GM12891 (cell line): ENCODE measurements at regions not wholly inside any gene's neighbourhood (a gene's known extent, or its start where the extent isn't known, plus 50 kb on each side); places are given as distances from the start of the nearest gene placed in this dataset.

Experiments
- DNase-seq: peaks from one replicate; pipeline ENCODE4 v3.0.0; 2011; ENCODE audit warnings: low spot score; ENCODE audit not compliant: insufficient read length
- FAIRE-seq: peaks from 2 replicates; lab custom pipeline; 2011; peaks lifted over from hg19 to GRCh38; lab: Jason Lieb, UNC
- PAX5 ChIP-seq: IDR thresholded peaks from 2 replicates; pipeline ENCODE4 v1.6.1; 2011; ENCODE audit warnings: low read length, moderate library complexity, mild to moderate bottlenecking; ENCODE audit not compliant: insufficient read depth, severe bottlenecking
- POLR2A ChIP-seq: IDR thresholded peaks from 2 replicates; pipeline ENCODE4 v1.6.1; 2011; ENCODE audit warnings: low read depth, low read length, control low read depth
- POLR2AphosphoS5 ChIP-seq: IDR thresholded peaks from 2 replicates; pipeline ENCODE4 v1.6.1; 2011; ENCODE audit warnings: low read depth, low read length, control low read depth
- POU2F2 ChIP-seq: IDR thresholded peaks from 2 replicates; pipeline ENCODE4 v1.6.1; 2011; ENCODE audit warnings: low read depth, mild to moderate bottlenecking, control low read depth, low read length, moderate library complexity
- SPI1 ChIP-seq: IDR thresholded peaks from 2 replicates; pipeline ENCODE4 v1.6.1; 2011; ENCODE audit warnings: low read depth, low read length, control low read depth
- TAF1 ChIP-seq: IDR thresholded peaks from 2 replicates; pipeline ENCODE4 v1.6.1; 2011; ENCODE audit warnings: low read depth, low read length, control low read depth

- TF ChIP-seq POU2F2 (no peak), POLR2A (no peak), SPI1 (no peak), PAX5 (no peak), TAF1 (no peak), POLR2AphosphoS5 (no peak)
- DNase-seq (no peak), FAIRE-seq (no peak)
Measured at GRCh38 chr15:66840615-66841390, 138.8 kb downstream of the SMAD6 start.

GRCh38 chr15:66841953-66842681 is 140.1 kb downstream of the SMAD6 start:
- TF ChIP-seq POLR2AphosphoS5 (no peak), POLR2A (no peak), PAX5 (no peak), TAF1 (no peak), SPI1 (no peak), POU2F2 (no peak)
- no peak for DNase-seq
- no peak for FAIRE-seq

- TF ChIP-seq TAF1 = no peak
- DNase-seq (no peak), FAIRE-seq (no peak)
Measured at GRCh38 chr15:66842710-66843441, 140.8 kb downstream of the SMAD6 start.

GRCh38 chr15:66843581-66843980 is 141.5 kb downstream of the SMAD6 start:
- DNase-seq = no peak
- no peak for FAIRE-seq
- TF ChIP-seq SPI1 = no peak
- no peak for TF ChIP-seq POLR2AphosphoS5
- TF ChIP-seq POU2F2 = no peak
- TF ChIP-seq POLR2A = no peak
- TF ChIP-seq TAF1 = no peak
- TF ChIP-seq PAX5 = no peak

- TF ChIP-seq TAF1 = no peak
- no peak for TF ChIP-seq POU2F2
- TF ChIP-seq POLR2A = no peak
- no peak for TF ChIP-seq POLR2AphosphoS5
- TF ChIP-seq PAX5 = no peak
- TF ChIP-seq SPI1 = no peak
- DNase-seq = no peak
- no peak for FAIRE-seq
Measured at GRCh38 chr15:66844041-66844746, 142.2 kb downstream of the SMAD6 start.

- no peak for FAIRE-seq
- TF ChIP-seq SPI1 = no peak
- DNase-seq = no peak
Measured at GRCh38 chr15:66844747-66845145, 142.7 kb downstream of the SMAD6 start.

- FAIRE-seq = no peak
- DNase-seq = no peak
- TF ChIP-seq POLR2A (no peak), POU2F2 (no peak), SPI1 (no peak), PAX5 (no peak)
Measured at GRCh38 chr15:66845266-66845785, 143.3 kb downstream of the SMAD6 start.

GRCh38 chr15:66846031-66846430 is 144.0 kb downstream of the SMAD6 start:
- TF ChIP-seq TAF1 = no peak
- no peak for TF ChIP-seq PAX5
- TF ChIP-seq POU2F2 = no peak
- TF ChIP-seq POLR2AphosphoS5 = no peak
- TF ChIP-seq POLR2A = no peak
- TF ChIP-seq SPI1 = no peak
- no peak for FAIRE-seq
- DNase-seq = no peak

- no peak for DNase-seq
- TF ChIP-seq SPI1 = no peak
- no peak for TF ChIP-seq PAX5
- FAIRE-seq = no peak
Measured at GRCh38 chr15:66846811-66847210, 144.8 kb downstream of the SMAD6 start.

GRCh38 chr15:66847565-66847991 is 145.5 kb downstream of the SMAD6 start:
- no peak for DNase-seq

More at GRCh38 chr15:66847565-66847991, 145.5 kb downstream of the SMAD6 start:
- TF ChIP-seq POLR2AphosphoS5 = no peak
- no peak for TF ChIP-seq PAX5
- TF ChIP-seq TAF1 = no peak
- no peak for TF ChIP-seq POU2F2
- no peak for TF ChIP-seq SPI1
- no peak for TF ChIP-seq POLR2A
- FAIRE-seq = no peak
